Hematopoietic multipotent progenitor cell treated with erythropoietin and hydrocortisone succinate and interleukin-3 and kit ligand, for 8 days (in vitro differentiated cells): ENCODE measurements at regions not wholly inside any gene's neighbourhood (a gene's known extent, or its start where the extent isn't known, plus 50 kb on each side); places are given as distances from the start of the nearest gene placed in this dataset.
"Not testable (repeated sequence)": the region's sequence is repeated elsewhere in the genome, so short reads cannot be mapped to it uniquely, and the experiment has no call there.

Source experiments
- DNase-seq: peaks from one replicate; pipeline ENCODE4 v3.0.0-alpha.2; 2015

DNA sequence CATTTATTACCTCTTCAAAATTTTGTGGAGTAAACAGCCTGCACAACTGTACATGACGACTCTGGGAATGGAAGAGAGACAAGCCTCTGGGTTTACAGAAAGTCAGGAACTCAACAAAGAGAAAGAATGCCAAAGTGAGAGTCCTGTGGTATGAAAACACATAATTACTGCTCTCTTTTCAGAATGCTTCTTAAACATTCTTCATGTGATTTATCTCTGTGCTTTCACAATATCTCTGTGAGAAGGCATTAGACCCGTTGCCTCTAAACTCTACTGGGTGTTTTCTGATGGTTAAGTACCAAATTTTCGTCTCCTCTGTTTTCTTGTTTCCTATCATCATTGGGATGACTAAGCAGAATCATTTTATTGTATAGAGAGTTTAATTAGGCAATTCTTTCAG is 966.6 kb upstream of the SLIT2 start:
- DNase-seq, result no peak

DNA sequence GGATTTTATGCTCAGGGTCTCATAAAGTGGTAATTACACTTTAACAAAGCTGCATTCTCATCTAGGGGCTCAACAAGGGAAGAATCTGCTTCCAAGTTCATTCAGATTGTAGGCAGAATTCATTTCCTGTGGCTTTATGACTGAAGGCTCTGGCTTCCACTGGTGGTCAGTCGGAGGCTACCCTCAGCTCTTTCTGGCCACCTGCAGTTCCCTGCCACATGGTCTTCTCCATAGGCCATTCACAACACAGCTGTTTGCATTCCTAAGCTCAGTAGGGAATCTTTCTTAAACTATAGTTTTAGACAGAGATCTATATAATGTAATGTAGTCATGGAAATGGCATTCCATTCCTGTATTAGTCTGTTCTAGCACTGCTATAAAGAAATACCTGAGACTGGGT is 973.0 kb upstream of the SLIT2 start:
- no peak for DNase-seq

- DNase-seq, result no peak
These were observed 985.1 kb upstream of the SLIT2 start for GRCh38 chr4:19266566-19266965.

GRCh38 chr4:19262467-19262866 is 989.2 kb upstream of the SLIT2 start:
- no peak for DNase-seq

GRCh38 chr4:19260346-19260745 is 991.4 kb upstream of the SLIT2 start:
- DNase-seq, result no peak

GRCh38 chr4:19259920-19260319 is 991.8 kb upstream of the SLIT2 start:
- no peak for DNase-seq

- no peak for DNase-seq
These were observed 994.9 kb upstream of the SLIT2 start for GRCh38 chr4:19256823-19257222.

- DNase-seq, result no peak
These were observed 997.2 kb upstream of the SLIT2 start for GRCh38 chr4:19254486-19254885.

- DNase-seq, result no peak
These were observed 1003.7 kb upstream of the SLIT2 start for GRCh38 chr4:19248023-19248422.

DNA sequence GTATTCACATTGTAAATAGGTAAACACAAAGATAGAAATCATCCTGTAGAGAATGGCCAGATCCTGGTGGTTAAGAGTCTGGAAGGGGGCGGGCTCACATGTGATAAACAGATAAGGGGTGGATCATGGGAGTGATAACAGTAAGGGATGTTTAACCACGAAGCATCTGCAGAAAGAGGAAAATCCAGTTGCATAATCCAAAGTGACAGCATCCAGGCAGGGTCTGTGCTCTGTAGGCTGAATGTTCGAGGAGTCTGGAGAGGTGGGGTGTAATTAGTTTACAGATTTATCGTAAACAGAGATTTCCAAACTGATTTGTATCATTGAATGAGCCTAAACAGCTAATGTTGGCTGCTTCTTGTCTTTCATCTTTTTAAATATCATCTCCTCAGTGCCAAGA is 1009.8 kb upstream of the SLIT2 start:
- DNase-seq, result no peak

- DNase-seq, result no peak
These were observed 1012.1 kb upstream of the SLIT2 start for GRCh38 chr4:19239565-19239964.

DNA sequence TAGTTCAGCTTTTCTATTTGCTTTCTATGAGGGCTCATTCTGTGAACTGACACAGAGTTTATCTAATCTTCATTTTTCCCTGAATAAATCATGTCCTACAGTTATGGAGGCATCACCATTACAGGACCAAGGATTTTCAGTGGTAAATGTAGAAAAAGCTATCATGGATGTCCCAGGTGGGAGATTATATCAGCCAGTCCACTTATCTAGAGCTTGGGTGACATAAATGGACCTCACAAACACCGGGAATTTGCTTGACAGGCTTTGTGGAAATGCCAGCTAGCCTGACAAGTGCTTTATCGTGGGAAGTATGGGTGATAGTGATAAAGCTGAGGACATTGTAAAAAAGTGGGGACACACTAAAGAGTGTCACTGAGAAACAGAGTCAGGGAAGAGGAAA is 1015.2 kb upstream of the SLIT2 start:
- no peak for DNase-seq

- no peak for DNase-seq
These were observed 1020.7 kb upstream of the SLIT2 start for GRCh38 chr4:19230906-19231545.

DNA sequence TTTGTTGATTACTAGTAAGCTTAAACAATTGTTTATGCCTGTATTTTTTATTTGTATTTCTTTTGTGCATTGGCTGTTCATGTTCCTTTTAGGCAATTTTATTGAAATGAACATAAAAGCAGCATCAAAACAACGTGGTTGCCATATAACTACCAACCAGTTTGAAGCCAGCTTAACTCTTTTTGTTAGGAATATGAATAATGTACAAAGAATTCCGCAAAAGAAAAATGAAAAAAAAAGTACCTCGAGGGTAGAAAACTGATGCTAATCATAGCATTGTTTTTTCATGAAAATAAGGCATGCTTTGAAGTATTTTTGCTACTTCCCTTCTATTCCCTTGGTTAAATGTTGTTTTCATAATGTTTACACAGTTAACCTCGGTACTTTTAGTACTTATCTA is 1024.0 kb upstream of the SLIT2 start:
- DNase-seq, result no peak

DNA sequence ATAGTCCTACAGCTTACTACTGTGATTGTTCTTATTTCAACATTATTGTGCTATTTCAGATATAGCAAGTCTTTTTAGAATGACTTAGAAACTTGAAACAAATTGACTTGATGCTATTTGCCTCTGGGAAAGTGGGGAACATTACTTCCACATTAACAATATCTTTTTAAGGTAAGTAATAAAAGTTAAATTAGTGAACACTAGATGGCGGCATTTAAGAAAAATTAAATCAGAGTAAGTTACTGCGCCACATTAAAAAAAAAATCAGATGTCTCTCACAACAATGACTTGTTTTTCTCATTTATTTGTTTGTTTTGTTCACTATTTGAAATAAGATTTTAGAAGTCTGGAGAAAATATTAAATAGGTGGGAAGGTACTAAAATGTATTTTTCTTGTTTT is 1026.9 kb upstream of the SLIT2 start:
- DNase-seq, result peak; percentile 16

- no peak for DNase-seq
These were observed 1035.2 kb upstream of the SLIT2 start for GRCh38 chr4:19216476-19216875.

- DNase-seq, result no peak
These were observed 1037.0 kb upstream of the SLIT2 start for GRCh38 chr4:19214591-19215186.

- DNase-seq, result no peak
These were observed 1038.3 kb upstream of the SLIT2 start for GRCh38 chr4:19213388-19213787.

DNA sequence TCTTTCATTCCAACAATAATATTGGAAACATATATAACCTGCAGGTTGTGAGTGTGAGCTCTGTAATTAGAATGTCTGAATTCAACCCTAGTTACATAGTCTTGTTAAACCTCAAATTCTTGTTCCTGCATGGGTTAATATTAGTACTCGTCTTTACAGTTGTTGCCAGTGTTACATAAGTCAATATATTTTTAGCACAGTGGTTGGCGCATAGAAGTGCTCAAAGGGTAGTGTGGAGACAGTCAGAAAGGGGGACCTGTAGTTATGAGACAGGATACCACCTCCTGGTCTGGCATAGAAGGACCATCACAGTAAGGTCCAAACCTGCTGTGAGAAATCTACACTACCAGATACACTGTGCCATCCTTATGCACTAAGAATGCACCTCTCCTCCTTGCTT is 1045.9 kb upstream of the SLIT2 start:
- DNase-seq, result no peak

- not testable (repeated sequence) for DNase-seq
These were observed 1053.9 kb upstream of the SLIT2 start for GRCh38 chr4:19197838-19198237.

DNA sequence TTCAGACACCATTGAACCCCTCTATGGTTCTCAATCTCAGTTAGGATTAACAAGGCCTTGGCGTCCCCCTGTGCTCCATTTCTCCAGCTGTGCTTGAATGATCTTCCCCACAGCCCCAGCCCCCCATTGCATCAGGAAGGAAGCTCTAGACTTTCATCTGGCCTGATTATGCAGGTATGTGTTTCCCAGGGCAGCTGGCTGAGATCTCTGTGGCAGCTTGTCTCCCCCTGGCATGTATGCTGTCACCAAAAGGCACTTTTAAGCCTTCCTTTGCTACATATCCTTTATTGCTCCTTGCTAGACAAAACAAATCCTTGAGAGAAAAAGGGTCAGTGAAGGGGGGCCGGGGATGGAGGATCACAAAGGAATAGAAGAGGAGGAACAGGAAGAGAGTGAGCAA is 1056.0 kb upstream of the SLIT2 start:
- DNase-seq, result no peak

GRCh38 chr4:19194672-19195071 is 1057.0 kb upstream of the SLIT2 start:
- no peak for DNase-seq

- no peak for DNase-seq
These were observed 1058.3 kb upstream of the SLIT2 start for GRCh38 chr4:19193274-19193981.

GRCh38 chr4:19191979-19192650 is 1059.6 kb upstream of the SLIT2 start:
- DNase-seq, result no peak
